Dendritic cell treated with granulocyte-macrophage colony-stimulating factor and Interleukin-4, amounts not matched to agents 40 ng/mL and 50 ng/mL, for 4 days (primary cell): ENCODE measurements at regions not wholly inside any gene's neighbourhood (a gene's known extent, or its start where the extent isn't known, plus 50 kb on each side); places are given as distances from the start of the nearest gene placed in this dataset.
"Not testable (repeated sequence)": the region's sequence is repeated elsewhere in the genome, so short reads cannot be mapped to it uniquely, and the experiment has no call there.

Experiments
- H3K27ac Mint-ChIP-seq: one replicate; pipeline ENCODE4 v1.8.0; 2022; ENCODE audit warnings: mild to moderate bottlenecking, mixed read lengths
- H3K27me3 Mint-ChIP-seq: one replicate; pipeline ENCODE4 v1.8.0; 2022; ENCODE audit warnings: mild to moderate bottlenecking, mixed read lengths
- H3K36me3 Mint-ChIP-seq: one replicate; pipeline ENCODE4 v1.8.0; 2022; ENCODE audit warnings: low read depth, mixed read lengths
- H3K4me1 Mint-ChIP-seq: one replicate; pipeline ENCODE4 v1.8.0; 2022; ENCODE audit warnings: low read depth, mixed read lengths
- H3K4me3 Mint-ChIP-seq: one replicate; pipeline ENCODE4 v1.8.0; 2022; ENCODE audit warnings: mild to moderate bottlenecking, moderate library complexity, mixed read lengths
- H3K9me3 Mint-ChIP-seq: one replicate; pipeline ENCODE4 v1.8.0; 2022; ENCODE audit warnings: mixed read lengths
- intact Hi-C: fragments of 100-400 bp; cut with micrococcal nuclease; formaldehyde crosslinking; loops from one replicate; pipeline ENCODE4 v1.15.0; 2022

DNA sequence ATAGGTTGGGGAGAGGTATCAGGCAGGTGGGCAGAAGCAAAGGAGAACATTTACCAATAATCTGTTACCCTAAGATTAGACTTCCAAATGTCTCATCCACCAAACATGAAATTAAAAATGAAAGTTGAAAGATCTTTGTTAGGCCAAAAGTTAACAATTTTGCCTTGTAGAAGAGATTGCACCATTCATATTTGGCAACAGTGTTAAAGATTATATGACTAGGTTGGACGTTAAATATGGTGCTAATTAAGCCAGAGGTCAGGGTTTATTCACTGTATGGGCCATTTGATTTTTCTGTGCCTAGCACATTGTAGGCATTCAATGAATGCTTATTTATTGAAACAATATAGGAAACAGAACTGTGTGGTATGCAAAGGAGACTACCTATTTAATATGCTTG, 126.1 kb upstream of the SLC5A12 start:
- Mint-ChIP-seq H3K4me3 (no peak overlapping the region), H3K9me3 (no peaks in the 10 kb centered on the region)
- intact Hi-C loops, result no loop called here

DNA sequence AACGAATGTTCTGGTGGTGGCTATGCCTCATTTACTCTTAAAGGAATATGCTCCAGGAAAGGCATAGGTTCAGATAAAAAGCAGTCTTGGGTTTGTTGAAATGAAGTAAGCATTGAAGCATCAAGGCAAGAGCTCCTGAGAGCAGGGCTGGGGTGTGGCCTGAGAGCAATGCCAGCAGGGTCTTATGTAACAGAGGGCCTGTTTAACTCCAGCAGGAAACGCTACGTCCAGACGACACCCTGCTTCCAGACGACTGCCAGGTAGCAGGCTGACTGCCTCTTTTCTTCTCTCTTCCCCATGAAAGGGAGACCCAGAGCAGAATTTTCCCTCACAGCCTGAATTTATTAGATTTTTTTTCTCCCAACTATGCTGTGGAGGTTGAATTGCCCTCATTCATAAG, 127.2 kb upstream of the SLC5A12 start:
- Mint-ChIP-seq H3K9me3 (no peaks in the 10 kb centered on the region), H3K27me3 (no peaks in the 10 kb centered on the region)
- intact Hi-C loops, result no loop called here

More for the DNA sequence above, 126.1 kb upstream of the SLC5A12 start:
- H3K27me3 Mint-ChIP-seq, result no peaks in the 10 kb centered on the region
- H3K4me1 Mint-ChIP-seq, result no peaks in the 10 kb centered on the region
- no peak overlapping the region for H3K27ac Mint-ChIP-seq
- H3K36me3 Mint-ChIP-seq, result no peaks in the 10 kb centered on the region

DNA sequence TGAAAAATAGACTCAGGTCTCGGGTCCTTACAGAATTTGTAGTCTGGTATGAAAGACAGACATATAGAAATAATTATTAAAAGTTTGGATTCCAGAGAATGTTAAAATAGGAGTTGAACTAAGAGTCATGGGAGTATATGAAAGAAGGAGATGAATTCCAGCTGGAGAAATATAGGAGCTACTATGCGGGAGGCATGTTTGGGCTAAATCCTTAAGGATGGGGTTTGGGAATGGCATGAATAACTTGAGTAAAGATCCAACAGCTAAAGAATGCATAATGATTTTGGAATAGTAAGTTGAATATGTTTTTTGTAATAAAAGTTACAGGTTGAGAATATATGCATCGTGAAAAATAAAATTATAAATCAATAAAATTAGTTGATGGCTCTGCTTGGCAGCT, 129.4 kb upstream of the SLC5A12 start:
- Mint-ChIP-seq H3K36me3 (no peaks in the 10 kb centered on the region), H3K9me3 (no peaks in the 10 kb centered on the region), H3K4me1 (no peaks in the 10 kb centered on the region), H3K4me3 (no peak overlapping the region), H3K27ac (no peak overlapping the region), H3K27me3 (no peaks in the 10 kb centered on the region)
- intact Hi-C loops, result no loop called here

More for the DNA sequence above, 127.2 kb upstream of the SLC5A12 start:
- Mint-ChIP-seq H3K36me3 (no peaks in the 10 kb centered on the region), H3K27ac (no peak overlapping the region), H3K4me3 (no peak overlapping the region), H3K4me1 (no peaks in the 10 kb centered on the region)

DNA sequence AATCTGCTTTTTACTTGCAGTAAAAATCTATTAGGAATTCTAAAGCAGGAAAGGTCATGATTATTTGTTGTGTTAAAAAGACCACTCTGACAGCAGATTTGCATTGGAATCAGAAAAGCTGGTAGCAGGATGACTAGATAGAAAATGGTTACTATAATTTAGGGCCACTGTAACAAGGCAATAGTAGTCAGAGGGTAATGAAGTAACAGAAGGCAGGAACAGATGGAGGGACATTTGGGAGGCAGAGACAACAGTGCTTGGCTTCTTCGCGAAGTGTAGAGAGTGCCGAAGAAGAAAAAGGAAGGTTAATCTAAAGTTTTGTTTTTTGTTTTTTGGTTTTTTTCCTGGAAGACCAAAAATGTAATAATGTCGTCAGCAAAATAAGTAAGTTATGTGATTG, 129.8 kb upstream of the SLC5A12 start:
- H3K27me3 Mint-ChIP-seq, result no peaks in the 10 kb centered on the region
- no peaks in the 10 kb centered on the region for H3K4me1 Mint-ChIP-seq
- no peak overlapping the region for H3K4me3 Mint-ChIP-seq
- no peaks in the 10 kb centered on the region for H3K36me3 Mint-ChIP-seq
- intact Hi-C loops, result no loop called here
- no peak overlapping the region for H3K27ac Mint-ChIP-seq
- no peaks in the 10 kb centered on the region for H3K9me3 Mint-ChIP-seq

DNA sequence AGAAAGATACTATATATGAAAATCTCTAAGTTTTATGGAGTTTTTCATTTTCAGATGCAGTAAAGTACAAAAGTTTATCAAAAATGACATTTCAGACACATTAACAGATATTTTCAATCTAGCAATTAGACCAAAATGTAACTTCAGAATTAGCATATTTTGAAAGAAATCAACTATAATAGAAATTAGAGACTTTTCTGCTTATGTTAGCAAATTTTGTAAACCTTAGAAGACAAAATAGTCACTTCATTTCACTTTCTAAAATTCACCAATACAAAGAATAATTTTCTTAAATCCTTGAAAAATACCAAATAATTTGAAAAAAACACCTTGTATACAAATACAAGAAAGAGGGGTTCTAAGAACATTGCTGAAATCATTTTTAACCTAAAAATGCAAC, 135.8 kb upstream of the FIBIN start:
- H3K36me3 Mint-ChIP-seq, result no peaks in the 10 kb centered on the region
- no peaks in the 10 kb centered on the region for H3K27me3 Mint-ChIP-seq
- no peak overlapping the region for H3K27ac Mint-ChIP-seq
- no peak overlapping the region for H3K4me3 Mint-ChIP-seq
- intact Hi-C loops, result no loop called here
- H3K4me1 Mint-ChIP-seq, result no peaks in the 10 kb centered on the region
- H3K9me3 Mint-ChIP-seq, result no peaks in the 10 kb centered on the region

DNA sequence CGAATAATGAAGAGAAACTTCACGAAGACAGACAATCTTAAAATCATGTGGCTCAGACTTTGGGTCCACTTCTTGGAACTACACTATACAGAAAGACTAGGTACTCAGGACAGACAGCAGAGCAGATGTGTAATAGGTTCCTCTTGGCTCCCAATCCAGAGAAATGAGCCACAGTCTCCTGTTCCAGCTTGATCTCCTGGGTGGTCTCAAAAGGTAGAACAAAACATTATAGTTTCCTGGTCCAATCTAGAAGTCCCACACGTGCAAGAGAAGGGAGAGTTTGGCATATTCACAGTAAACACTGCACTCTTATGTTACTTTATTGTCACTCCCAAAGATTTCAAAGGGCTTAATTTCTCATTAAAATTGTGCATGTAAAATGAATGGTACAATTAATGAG, 134.5 kb upstream of the FIBIN start:
- Mint-ChIP-seq H3K36me3 (no peaks in the 10 kb centered on the region), H3K4me1 (no peaks in the 10 kb centered on the region), H3K27ac (no peak overlapping the region), H3K4me3 (no peak overlapping the region), H3K9me3 (no peaks in the 10 kb centered on the region), H3K27me3 (no peaks in the 10 kb centered on the region)
- intact Hi-C loops, result no loop called here

DNA sequence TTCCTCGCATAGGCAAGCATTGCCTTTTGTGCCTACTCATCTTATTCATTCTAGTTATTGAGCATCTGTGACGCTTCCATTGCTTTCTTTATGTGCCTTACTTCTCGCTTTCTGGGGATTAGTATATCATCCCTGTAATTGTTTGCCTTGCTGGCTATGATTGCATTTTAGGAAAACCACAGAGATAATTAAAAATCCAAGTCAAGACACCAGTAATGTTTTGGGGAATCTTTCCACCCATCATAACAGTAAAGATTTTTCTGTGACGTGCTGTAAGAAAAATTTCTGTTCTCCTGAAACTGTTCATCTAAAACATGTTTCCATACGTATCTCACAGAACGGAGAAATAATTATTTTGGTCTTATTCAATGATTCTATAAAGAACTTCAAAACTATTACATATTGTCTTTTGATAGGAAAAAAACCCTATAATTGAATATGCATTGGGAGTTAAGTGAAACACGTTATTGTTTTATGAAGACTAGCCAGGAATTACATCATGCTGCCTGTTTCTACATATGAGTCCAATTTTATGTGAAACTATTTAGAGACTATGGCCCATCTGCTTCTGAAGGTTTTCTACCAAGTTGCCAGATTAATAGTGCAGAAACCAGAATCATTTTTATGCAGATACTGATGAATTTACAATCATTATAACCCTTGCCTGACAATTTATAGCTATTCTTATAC, 133.7 kb upstream of the FIBIN start:
- intact Hi-C loops, result no loop called here
- Mint-ChIP-seq H3K9me3 (no peaks in the 10 kb centered on the region), H3K27me3 (no peaks in the 10 kb centered on the region), H3K4me1 (no peaks in the 10 kb centered on the region), H3K27ac (no peak overlapping the region), H3K36me3 (no peaks in the 10 kb centered on the region), H3K4me3 (no peak overlapping the region)

DNA sequence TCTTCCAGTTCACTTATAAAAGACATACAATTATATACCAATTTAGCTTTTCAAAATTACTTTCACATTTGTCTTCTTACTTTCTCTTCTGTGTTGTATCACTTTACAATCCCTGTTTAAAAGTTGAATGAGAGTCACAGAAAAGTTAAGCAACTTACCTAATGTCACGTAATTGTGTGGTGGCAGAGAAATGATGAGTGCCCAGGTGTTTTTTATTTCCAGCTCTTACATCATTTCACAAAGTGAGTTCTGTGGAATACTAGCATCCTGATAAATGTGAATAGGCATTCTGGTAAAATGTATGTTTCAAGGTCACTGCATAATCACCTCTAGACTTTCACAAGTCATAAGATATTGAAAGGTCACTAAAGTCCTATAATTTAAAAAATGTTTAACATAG, 133.0 kb upstream of the FIBIN start:
- H3K27me3 Mint-ChIP-seq, result no peaks in the 10 kb centered on the region
- no peaks in the 10 kb centered on the region for H3K4me1 Mint-ChIP-seq

DNA sequence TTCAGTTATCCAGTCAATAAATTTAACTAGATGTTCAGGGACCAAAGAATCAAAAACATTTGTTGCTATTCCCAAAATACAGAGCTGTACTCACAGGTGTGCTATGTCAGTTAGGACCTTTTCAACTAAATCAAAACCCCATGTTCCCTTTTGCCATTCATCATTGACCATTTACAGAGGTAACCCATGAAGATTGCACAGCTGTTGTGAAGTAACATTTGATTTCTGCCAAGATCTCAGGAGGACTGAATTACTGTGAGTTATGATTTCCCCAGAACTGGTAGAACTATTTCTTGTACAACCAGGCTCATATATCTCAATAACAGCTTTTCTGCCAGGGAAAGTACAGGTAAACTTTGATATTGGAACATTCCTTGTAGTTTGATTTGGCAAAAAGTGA, 131.1 kb upstream of the FIBIN start:
- H3K4me1 Mint-ChIP-seq, result no peaks in the 10 kb centered on the region
- H3K4me3 Mint-ChIP-seq, result no peak overlapping the region
- H3K9me3 Mint-ChIP-seq, result peaks cover 15% of the 10 kb centered on the region
- H3K27ac Mint-ChIP-seq, result no peak overlapping the region
- H3K27me3 Mint-ChIP-seq, result no peaks in the 10 kb centered on the region
- no peaks in the 10 kb centered on the region for H3K36me3 Mint-ChIP-seq
- intact Hi-C loops, result no loop called here

More for the DNA sequence above, 133.0 kb upstream of the FIBIN start:
- intact Hi-C loops, result no loop called here
- no peak overlapping the region for H3K27ac Mint-ChIP-seq
- no peaks in the 10 kb centered on the region for H3K36me3 Mint-ChIP-seq
- H3K4me3 Mint-ChIP-seq, result no peak overlapping the region
- peaks cover 5% of the 10 kb centered on the region for H3K9me3 Mint-ChIP-seq

DNA sequence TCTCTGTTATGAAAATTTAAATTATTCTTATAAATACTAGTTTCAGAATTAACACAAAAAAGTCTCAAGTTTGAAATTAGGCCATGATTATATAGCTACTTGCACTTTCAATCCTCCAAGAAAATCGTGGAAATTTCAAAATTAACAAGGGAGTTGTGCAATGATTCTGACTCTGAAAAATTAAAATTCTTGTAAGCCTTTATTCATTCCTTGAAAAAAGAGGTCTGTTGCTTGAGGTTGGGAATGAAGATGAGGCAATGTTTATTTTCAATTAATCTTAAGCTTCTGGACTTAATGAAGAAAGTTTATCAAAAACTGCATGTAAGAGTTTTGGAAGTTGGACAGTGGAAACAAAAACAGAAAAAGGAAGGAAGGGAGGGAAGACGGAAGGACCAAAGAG, 128.2 kb upstream of the FIBIN start:
- Mint-ChIP-seq H3K4me1 (no peaks in the 10 kb centered on the region), H3K27me3 (no peaks in the 10 kb centered on the region), H3K36me3 (no peaks in the 10 kb centered on the region), H3K4me3 (no peak overlapping the region), H3K9me3 (peaks cover 30% of the 10 kb centered on the region), H3K27ac (no peak overlapping the region)
- intact Hi-C loops, result no loop called here

DNA sequence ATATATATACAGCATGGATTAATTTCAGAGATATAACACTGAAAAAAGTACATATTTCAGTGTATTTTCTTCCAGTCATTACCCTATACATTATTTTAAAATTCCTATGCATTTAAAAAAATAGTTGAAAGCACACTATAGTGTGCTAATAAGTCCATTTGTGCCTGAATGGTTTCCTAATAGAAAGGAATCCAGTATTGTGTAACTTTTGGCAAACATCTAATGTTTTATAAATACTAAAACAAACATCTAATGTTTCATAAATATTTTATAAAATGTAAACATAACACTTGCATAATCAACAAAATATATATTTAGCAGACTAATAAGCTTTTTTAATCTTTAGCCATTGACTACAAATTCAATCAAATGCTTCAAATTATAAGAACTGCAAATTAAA, 126.6 kb upstream of the FIBIN start:
- no peak overlapping the region for H3K4me3 Mint-ChIP-seq
- no peak overlapping the region for H3K27ac Mint-ChIP-seq

DNA sequence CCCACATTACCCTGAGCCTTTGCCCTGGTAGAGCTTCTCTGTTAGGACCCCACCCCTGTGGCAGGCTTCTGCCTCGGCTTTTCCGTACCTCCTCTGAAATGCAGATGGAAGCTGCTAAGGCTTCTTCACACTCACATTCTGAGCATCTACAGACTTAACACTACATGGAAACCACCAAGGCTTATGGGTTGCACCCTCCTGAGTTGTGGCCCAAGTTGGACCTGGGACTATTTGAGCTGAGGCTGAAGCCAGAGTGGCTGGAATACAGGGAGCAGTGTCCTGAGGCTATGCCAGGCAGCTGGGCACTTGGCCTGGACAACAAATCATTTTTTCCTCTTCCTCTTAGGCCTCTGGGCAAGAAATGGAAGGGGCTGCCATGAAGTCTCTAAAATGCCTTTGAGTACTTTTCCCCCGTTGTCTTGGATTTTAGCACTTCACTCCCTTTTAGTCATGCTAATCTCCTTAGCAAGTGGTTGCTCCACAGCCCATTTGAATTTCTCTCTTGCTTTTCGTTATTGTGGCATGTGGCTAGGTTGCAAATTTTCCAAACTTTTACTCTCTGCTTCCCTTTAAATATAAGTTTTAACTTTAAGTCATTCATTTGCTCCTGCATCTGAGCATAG, 114.8 kb upstream of the FIBIN start:
- Mint-ChIP-seq H3K4me1 (no peaks in the 10 kb centered on the region), H3K27me3 (no peaks in the 10 kb centered on the region), H3K36me3 (no peaks in the 10 kb centered on the region), H3K27ac (no peak overlapping the region), H3K4me3 (no peak overlapping the region), H3K9me3 (peaks cover 61% of the 10 kb centered on the region)
- intact Hi-C loops, result no loop called here

More for the DNA sequence above, 126.6 kb upstream of the FIBIN start:
- peaks cover 38% of the 10 kb centered on the region for H3K9me3 Mint-ChIP-seq
- no peaks in the 10 kb centered on the region for H3K27me3 Mint-ChIP-seq
- no peaks in the 10 kb centered on the region for H3K36me3 Mint-ChIP-seq
- H3K4me1 Mint-ChIP-seq, result no peaks in the 10 kb centered on the region
- intact Hi-C loops, result no loop called here

DNA sequence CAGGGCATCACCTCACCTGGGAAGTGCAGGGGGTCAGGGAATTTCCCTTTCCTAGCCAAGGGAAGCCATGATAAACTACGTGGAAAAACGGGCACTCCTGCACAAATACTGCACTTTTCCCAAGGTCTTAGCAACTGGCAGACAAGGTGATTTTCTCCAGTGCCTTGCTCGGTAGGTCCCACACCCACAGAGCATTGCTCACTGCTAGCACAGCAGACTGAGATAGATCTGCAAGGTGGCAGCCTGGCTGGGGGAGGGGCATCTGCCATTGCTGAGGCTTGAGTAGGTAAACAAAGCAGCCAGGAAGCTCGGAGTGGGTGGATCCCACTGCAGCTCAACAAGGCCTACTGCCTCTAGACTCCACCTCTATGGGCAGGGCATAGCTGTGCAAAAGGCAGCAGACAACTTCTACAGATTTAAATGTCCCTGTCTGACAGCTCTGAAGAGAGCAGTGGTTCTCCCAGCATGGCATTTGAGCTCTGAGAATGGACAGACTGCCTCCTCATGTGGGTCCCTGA, 111.5 kb upstream of the FIBIN start:
- intact Hi-C loops, H3K27ac Mint-ChIP-seq, H3K36me3 Mint-ChIP-seq, H3K4me1 Mint-ChIP-seq, H3K4me3 Mint-ChIP-seq, H3K27me3 Mint-ChIP-seq: not testable (repeated sequence)
- H3K9me3 Mint-ChIP-seq, result peaks cover 74% of the 10 kb centered on the region

DNA sequence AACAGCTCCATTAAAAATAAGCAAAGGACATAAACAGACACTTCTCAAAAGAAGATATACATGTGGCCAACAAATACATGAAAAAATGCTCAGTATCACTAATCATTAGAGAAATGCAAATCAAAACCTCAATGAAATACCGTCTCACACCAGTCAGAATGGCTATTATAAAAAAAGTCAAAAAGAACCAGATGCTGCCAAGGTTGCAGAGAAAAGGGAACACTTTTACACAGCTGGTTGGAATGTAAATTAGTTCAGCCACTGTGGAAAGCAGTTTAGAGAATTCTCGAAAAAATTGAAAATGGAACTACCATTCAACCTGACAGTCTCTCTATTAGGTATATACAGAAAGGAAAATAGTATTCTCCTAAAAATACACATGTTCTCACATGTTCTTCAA, 102.4 kb upstream of the FIBIN start:
- H3K4me1 Mint-ChIP-seq, result no peaks in the 10 kb centered on the region
- peaks cover 32% of the 10 kb centered on the region for H3K9me3 Mint-ChIP-seq
- intact Hi-C loops, result no loop called here

DNA sequence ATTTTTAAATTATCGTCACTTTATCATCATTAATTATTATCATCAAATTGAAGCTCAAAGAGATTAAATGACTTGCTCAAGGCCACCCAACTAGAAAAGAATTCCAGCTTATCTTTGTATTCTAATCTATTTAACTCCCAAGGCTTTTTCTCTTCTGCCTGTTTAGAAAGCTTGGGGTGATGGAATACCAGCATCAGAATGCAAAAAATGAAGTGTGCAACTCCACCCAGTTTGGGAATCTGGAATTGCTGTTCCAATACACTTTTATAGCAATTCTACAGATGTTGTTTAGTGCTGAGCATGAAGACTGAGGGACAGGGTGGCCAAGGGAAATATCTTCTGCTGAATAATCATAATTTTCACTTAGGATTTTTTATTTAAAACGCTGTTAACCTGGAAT, 97.2 kb upstream of the FIBIN start:
- intact Hi-C loops, result no loop called here
- no peak overlapping the region for H3K27ac Mint-ChIP-seq
- H3K9me3 Mint-ChIP-seq, result peaks cover 35% of the 10 kb centered on the region
- no peak overlapping the region for H3K4me3 Mint-ChIP-seq
- H3K36me3 Mint-ChIP-seq, result no peaks in the 10 kb centered on the region
- H3K4me1 Mint-ChIP-seq, result no peaks in the 10 kb centered on the region
- no peaks in the 10 kb centered on the region for H3K27me3 Mint-ChIP-seq

More for the DNA sequence above, 102.4 kb upstream of the FIBIN start:
- H3K27ac Mint-ChIP-seq, result no peak overlapping the region
- H3K4me3 Mint-ChIP-seq, result no peak overlapping the region
- no peaks in the 10 kb centered on the region for H3K27me3 Mint-ChIP-seq
- no peaks in the 10 kb centered on the region for H3K36me3 Mint-ChIP-seq
